DMS 273 treated with DMSO at 0.1 percent for 48 hours (cell line): ENCODE measurements at regions not wholly inside any gene's neighbourhood (a gene's known extent, or its start where the extent isn't known, plus 50 kb on each side); places are given as distances from the start of the nearest gene placed in this dataset.
"Not testable (repeated sequence)": the region's sequence is repeated elsewhere in the genome, so short reads cannot be mapped to it uniquely, and the experiment has no call there.

Experiments
- DNase-seq: peaks from one replicate; lab custom pipeline; 2025; lab: John Stamatoyannopoulos, UW

GRCh38 chr11:13135385-13136271, 126.5 kb downstream of the RASSF10 start:
- no peak for DNase-seq

GRCh38 chr11:13136272-13136596, 127.1 kb downstream of the RASSF10 start:
- DNase-seq: no peak

- no peak for DNase-seq
Measured at GRCh38 chr11:13137844-13138301, 128.8 kb downstream of the RASSF10 start.

- not testable (repeated sequence) for DNase-seq
Measured at GRCh38 chr11:13139085-13139484, 130.0 kb downstream of the RASSF10 start.

- DNase-seq: no peak
Measured at GRCh38 chr11:13140028-13140870, 131.1 kb downstream of the RASSF10 start.

- no peak for DNase-seq
Measured at GRCh38 chr11:13140873-13141655, 131.9 kb downstream of the RASSF10 start.

- DNase-seq: no peak
Measured at GRCh38 chr11:13141731-13142709, 132.9 kb downstream of the RASSF10 start.

- DNase-seq: no peak
Measured at GRCh38 chr11:13143486-13144297, 133.9 kb upstream of the BMAL1 start.

- DNase-seq: no peak
Measured at GRCh38 chr11:13145461-13145860, 132.1 kb upstream of the BMAL1 start.

- no peak for DNase-seq
Measured at GRCh38 chr11:13149991-13150390, 127.6 kb upstream of the BMAL1 start.

GRCh38 chr11:13150487-13150886, 127.1 kb upstream of the BMAL1 start:
- DNase-seq: no peak

GRCh38 chr11:13152264-13152663, 125.3 kb upstream of the BMAL1 start:
- no peak for DNase-seq

GRCh38 chr11:13152736-13153541, 124.7 kb upstream of the BMAL1 start:
- DNase-seq: no peak

- not testable (repeated sequence) for DNase-seq
Measured at GRCh38 chr11:13154374-13154773, 123.2 kb upstream of the BMAL1 start.

GRCh38 chr11:13160346-13160745, 117.2 kb upstream of the BMAL1 start:
- DNase-seq: no peak

- DNase-seq: no peak
Measured at GRCh38 chr11:13160806-13161205, 116.8 kb upstream of the BMAL1 start.

GRCh38 chr11:13163158-13163557, 114.4 kb upstream of the BMAL1 start:
- DNase-seq: no peak

GRCh38 chr11:13166036-13166435, 111.6 kb upstream of the BMAL1 start:
- no peak for DNase-seq

- DNase-seq: no peak
Measured at GRCh38 chr11:13168271-13168670, 109.3 kb upstream of the BMAL1 start.
